ENCODE measurements at regions not wholly inside any gene's neighbourhood (a gene's known extent, or its start where the extent isn't known, plus 50 kb on each side); places are given as distances from the start of the nearest gene placed in this dataset.

DNA sequence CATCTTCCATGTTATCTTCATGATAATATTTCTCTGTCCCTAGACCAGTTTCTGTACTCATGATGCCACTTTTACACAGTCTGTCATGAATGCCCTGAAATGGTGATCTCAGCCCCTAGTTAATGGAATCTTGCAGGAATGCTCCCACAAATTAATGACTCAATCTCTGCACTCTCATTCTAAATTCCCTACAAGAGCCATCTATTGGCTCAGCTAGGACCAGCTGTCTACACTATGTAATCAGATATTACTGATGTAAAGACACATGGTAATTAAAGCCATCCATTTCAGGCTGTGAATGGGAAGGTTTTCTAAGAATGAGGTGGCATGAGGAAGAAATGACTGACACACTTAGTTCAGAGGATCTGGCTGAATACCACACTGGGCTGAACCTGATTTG, 199.1 kb upstream of the KCND3 start:
- DNase-seq (ENCODE audit: insufficient read length, low spot score) (no peak), FAIRE-seq (no peak)
- TF ChIP-seq, protein P1, sequence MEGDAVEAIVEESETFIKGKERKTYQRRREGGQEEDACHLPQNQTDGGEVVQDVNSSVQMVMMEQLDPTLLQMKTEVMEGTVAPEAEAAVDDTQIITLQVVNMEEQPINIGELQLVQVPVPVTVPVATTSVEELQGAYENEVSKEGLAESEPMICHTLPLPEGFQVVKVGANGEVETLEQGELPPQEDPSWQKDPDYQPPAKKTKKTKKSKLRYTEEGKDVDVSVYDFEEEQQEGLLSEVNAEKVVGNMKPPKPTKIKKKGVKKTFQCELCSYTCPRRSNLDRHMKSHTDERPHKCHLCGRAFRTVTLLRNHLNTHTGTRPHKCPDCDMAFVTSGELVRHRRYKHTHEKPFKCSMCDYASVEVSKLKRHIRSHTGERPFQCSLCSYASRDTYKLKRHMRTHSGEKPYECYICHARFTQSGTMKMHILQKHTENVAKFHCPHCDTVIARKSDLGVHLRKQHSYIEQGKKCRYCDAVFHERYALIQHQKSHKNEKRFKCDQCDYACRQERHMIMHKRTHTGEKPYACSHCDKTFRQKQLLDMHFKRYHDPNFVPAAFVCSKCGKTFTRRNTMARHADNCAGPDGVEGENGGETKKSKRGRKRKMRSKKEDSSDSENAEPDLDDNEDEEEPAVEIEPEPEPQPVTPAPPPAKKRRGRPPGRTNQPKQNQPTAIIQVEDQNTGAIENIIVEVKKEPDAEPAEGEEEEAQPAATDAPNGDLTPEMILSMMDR (IDR thresholded peaks at IDR 0.05; ENCODE audit: insufficient read depth, missing control alignments): no peak

DNA sequence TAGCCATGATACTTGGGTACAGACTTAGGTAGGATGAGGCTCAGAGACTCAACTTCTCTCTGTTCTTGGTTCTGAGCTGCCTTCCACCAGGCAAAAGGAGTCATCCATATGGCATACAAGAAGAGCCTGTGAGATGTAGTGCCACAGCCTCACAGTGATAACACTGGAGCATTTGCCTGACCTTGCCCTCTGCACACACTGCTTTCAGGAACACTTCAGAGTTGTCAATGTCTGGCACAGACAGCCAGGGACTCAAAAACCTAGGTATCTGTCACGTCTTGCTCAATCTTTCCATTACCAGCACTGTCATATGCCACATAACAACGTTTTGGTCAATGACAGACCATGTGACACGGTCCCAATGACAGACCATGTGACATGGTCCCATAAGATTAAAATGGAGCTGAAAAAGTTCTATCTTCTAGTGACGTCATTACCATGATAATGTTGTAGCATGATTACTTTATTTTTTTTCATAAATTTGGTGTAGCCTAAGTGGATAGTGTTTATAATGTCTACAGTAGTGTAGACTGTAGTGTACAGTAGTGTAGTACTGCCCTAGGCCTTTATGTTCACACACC, 199.9 kb upstream of the CTTNBP2NL start:
- no peak for DNase-seq (ENCODE audit: insufficient read length, low spot score)
- TF ChIP-seq, protein P1 (IDR thresholded peaks at IDR 0.05; ENCODE audit: insufficient read depth, missing control alignments): no peak
- no peak for FAIRE-seq

DNA sequence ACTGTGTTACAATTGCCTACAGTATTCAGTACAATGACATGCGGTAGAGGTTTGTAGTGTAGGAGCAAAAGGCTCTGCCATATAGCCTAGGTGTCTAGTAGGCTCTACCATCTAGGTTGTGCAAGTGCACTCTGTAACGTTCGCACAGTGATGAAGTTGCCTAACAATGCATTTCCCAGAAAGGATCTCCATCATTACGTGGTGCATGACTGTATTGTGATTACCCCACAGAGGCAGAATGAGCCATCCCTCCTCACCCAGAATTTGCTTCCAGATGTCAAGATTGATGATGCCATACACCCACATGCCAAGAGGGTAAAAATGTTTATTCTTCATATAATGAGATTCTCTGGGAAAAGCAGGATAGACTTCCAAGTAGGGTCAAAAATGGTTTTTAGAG, 199.3 kb upstream of the CTTNBP2NL start:
- no peak for DNase-seq (ENCODE audit: insufficient read length, low spot score)
- TF ChIP-seq, protein P1 (IDR thresholded peaks at IDR 0.05; ENCODE audit: insufficient read depth, missing control alignments): no peak
- no peak for FAIRE-seq

DNA sequence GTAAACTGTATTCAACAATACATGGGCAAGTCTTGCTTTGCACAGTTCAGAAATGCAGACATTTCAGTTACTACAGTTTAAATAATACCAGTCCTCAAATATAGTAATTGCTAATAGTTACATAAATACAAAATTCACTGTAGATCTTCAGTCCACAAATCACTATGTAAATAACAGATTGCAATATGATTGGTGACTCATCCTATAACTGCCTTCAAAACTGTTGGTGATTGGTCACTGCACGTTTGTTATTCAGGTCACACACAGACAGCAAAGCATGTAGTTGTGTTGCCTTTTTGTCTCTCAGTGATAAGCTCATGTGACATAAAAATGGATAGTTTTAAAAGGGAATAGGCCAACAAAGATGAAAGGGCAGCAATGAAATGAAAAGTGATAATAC, 186.5 kb upstream of the CTTNBP2NL start:
- no peak for FAIRE-seq
- TF ChIP-seq, protein P1 (IDR thresholded peaks at IDR 0.05; ENCODE audit: insufficient read depth, missing control alignments): no peak

DNA sequence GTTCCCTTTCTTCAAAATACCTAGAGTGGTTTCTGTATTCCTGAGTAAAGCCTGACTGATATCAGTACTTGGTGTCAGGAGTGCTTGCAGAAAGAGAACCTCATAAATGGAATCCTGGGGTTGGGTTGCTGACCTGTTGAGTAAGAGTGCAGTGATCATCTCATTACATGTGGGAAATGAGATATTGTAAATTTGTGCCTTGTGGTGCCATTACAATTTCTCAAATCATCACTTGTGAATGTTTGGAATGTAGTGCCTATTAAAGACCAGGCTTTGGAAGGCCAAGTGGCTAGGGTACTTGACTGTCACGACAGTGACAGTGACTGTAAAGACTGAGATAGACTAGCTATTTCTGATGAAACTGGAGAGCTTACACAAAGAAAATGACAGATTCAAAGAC, 176.7 kb upstream of the CTTNBP2NL start:
- FAIRE-seq (no peak), DNase-seq (ENCODE audit: insufficient read length, low spot score) (no peak)
- TF ChIP-seq, protein P1 (IDR thresholded peaks at IDR 0.05; ENCODE audit: insufficient read depth, missing control alignments): no peak

More for the DNA sequence above, 186.5 kb upstream of the CTTNBP2NL start:
- no peak for DNase-seq (ENCODE audit: insufficient read length, low spot score)

DNA sequence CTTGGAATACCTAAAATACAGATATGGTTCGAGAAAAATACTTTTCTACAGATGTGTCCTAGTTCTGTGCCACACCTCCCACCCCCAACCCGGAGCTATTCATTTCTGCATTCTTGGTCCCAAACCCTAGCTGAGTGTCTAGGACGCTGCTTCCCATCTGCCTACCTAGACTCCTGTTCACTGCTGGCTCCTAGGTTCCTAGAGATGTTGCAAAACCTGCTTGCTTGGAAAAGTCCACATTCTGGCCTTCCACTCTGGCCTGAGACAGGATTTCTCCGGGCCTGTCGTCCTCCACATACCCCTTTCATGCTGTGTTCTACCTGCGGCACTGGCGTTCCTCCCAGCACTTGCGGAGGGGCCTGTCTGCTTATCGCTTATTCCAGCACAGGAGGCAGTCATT, 165.8 kb upstream of the CTTNBP2NL start:
- TF ChIP-seq, protein P1 (IDR thresholded peaks at IDR 0.05; ENCODE audit: insufficient read depth, missing control alignments): no peak
- FAIRE-seq: no peak
- DNase-seq (ENCODE audit: insufficient read length, low spot score): no peak

DNA sequence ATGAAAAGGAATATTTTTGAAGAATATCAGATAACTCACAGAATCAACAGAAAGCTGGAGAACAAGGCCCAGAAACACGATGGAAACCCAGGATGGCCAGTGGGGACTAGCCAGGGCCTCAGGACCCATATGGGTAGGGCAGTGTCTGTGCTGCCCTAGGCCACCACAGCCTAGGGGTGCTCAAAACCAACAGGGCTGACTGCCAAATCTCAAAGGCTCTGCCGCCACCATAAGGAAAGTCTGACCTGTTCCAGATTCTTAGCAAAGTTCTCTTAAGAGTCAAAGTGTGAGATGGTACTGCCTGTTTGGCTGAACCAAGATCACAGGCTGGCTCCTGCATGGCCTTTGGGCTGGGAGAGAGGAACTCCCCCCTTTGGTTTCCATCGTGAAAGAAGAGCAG, 164.7 kb upstream of the CTTNBP2NL start:
- FAIRE-seq (no peak), DNase-seq (ENCODE audit: insufficient read length, low spot score) (no peak)

More for the DNA sequence above, 164.7 kb upstream of the CTTNBP2NL start:
- TF ChIP-seq, protein P1 (IDR thresholded peaks at IDR 0.05; ENCODE audit: insufficient read depth, missing control alignments): no peak

All from D721Med (cell line).